ENCODE measurements at regions not wholly inside any gene's neighbourhood (a gene's known extent, or its start where the extent isn't known, plus 50 kb on each side); places are given as distances from the start of the nearest gene placed in this dataset.

DNA sequence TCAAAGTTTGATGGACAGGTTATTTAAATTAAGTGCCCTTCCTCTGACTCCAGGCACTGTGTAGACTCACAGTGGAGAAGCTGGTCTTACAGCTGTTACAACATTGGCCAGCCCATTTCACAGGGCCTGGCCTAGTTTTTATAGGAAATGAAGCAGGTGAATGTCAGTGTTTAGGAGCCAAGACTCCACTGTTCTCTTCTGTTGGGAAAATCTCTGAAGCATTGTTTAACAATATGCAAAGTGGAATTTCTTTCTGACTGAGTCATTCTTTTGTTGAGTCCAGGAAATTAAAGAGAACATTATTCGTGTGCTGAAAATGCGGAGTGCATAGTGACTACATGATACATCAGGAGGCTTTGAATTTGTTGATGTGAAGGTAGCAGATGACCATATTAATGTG lies 64.7 kb downstream of the ARRDC4 start:
- no TSS peak for BruUV-seq (replicated peaks)
- Mint-ChIP-seq H3K9me3 (ENCODE audit: low read depth, unreplicated experiment) (peaks cover 4% of the 10 kb centered on the region), H3K27me3 (ENCODE audit: unreplicated experiment) (no peaks in the 10 kb centered on the region), H3K36me3 (ENCODE audit: insufficient read depth, unreplicated experiment) (no peaks in the 10 kb centered on the region), H3K27ac (ENCODE audit: unreplicated experiment) (no peak overlapping the region), H3K4me3 (ENCODE audit: low read depth, unreplicated experiment) (no peak overlapping the region), H3K4me1 (ENCODE audit: low read depth, unreplicated experiment) (no peaks in the 10 kb centered on the region)
- TF ChIP-seq, protein P1, sequence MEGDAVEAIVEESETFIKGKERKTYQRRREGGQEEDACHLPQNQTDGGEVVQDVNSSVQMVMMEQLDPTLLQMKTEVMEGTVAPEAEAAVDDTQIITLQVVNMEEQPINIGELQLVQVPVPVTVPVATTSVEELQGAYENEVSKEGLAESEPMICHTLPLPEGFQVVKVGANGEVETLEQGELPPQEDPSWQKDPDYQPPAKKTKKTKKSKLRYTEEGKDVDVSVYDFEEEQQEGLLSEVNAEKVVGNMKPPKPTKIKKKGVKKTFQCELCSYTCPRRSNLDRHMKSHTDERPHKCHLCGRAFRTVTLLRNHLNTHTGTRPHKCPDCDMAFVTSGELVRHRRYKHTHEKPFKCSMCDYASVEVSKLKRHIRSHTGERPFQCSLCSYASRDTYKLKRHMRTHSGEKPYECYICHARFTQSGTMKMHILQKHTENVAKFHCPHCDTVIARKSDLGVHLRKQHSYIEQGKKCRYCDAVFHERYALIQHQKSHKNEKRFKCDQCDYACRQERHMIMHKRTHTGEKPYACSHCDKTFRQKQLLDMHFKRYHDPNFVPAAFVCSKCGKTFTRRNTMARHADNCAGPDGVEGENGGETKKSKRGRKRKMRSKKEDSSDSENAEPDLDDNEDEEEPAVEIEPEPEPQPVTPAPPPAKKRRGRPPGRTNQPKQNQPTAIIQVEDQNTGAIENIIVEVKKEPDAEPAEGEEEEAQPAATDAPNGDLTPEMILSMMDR (IDR thresholded peaks at IDR 0.05; ENCODE audit: unreplicated experiment) = no peak
- intact Hi-C loops (cut with micrococcal nuclease; ENCODE audit: unreplicated experiment) = no loop called here
- CTCF ChIA-PET = interaction anchor here (0.9 kb wide), 1 partner anchor 11 kb away, joined by 3 read pairs; no protein-coding TSS in a partner anchor
- no peak for DNase-seq

DNA sequence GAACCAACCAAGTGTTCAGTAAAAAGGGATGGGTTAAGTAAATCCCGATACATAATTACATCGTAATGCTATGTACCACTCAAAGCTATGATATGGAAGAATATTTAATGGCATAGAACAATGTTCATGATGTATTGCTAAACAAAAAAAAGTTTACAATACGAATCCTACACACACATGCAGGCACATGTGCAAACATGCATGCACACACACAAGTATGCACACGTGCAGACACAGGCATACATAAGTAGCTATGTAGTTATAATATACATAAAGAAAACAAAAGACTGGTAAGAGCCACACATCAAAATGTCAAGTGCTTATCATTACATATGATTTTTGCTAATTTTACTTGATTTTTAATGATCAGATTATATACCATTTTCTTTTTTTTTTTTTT lies 74.2 kb downstream of the ARRDC4 start:
- DNase-seq = no peak
- H3K27ac Mint-ChIP-seq (ENCODE audit: unreplicated experiment) = no peak overlapping the region
- H3K36me3 Mint-ChIP-seq (ENCODE audit: insufficient read depth, unreplicated experiment) = no peaks in the 10 kb centered on the region
- no TSS peak for BruUV-seq (replicated peaks)
- no peaks in the 10 kb centered on the region for H3K9me3 Mint-ChIP-seq (ENCODE audit: low read depth, unreplicated experiment)
- no peaks in the 10 kb centered on the region for H3K4me1 Mint-ChIP-seq (ENCODE audit: low read depth, unreplicated experiment)
- TF ChIP-seq, protein P1 (IDR thresholded peaks at IDR 0.05; ENCODE audit: unreplicated experiment) = no peak
- no peaks in the 10 kb centered on the region for H3K27me3 Mint-ChIP-seq (ENCODE audit: unreplicated experiment)
- H3K4me3 Mint-ChIP-seq (ENCODE audit: low read depth, unreplicated experiment) = no peak overlapping the region
- intact Hi-C loops (cut with micrococcal nuclease; ENCODE audit: unreplicated experiment) = no loop called here
- CTCF ChIA-PET = no interaction called here

DNA sequence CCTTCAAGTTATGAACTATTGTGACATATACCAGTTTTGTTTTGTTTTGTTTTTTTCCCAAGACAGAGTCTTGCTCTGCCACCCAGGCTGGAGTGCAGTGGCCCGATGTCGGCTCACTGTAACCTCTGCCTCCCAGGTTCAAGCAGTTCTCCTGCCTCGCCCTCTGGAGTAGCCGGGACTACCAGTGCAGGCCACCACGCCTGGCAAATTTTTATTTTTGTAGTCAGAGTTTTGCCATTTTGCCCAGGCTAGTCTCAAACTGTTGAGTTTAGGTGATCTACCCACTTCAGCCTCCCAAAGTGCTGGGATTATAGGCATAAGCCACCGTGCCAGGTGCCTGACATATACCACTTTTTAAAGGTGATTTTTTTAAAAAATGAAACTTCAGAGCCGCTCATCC lies 74.6 kb downstream of the ARRDC4 start:
- DNase-seq = no peak
- TF ChIP-seq, protein P1 (IDR thresholded peaks at IDR 0.05; ENCODE audit: unreplicated experiment) = no peak
- Mint-ChIP-seq H3K4me3 (ENCODE audit: low read depth, unreplicated experiment) (no peak overlapping the region), H3K9me3 (ENCODE audit: low read depth, unreplicated experiment) (no peaks in the 10 kb centered on the region), H3K27me3 (ENCODE audit: unreplicated experiment) (no peaks in the 10 kb centered on the region), H3K4me1 (ENCODE audit: low read depth, unreplicated experiment) (no peaks in the 10 kb centered on the region), H3K36me3 (ENCODE audit: insufficient read depth, unreplicated experiment) (no peaks in the 10 kb centered on the region), H3K27ac (ENCODE audit: unreplicated experiment) (no peak overlapping the region)
- intact Hi-C loops (cut with micrococcal nuclease; ENCODE audit: unreplicated experiment) = no loop called here
- no TSS peak for BruUV-seq (replicated peaks)
- CTCF ChIA-PET = no interaction called here

DNA sequence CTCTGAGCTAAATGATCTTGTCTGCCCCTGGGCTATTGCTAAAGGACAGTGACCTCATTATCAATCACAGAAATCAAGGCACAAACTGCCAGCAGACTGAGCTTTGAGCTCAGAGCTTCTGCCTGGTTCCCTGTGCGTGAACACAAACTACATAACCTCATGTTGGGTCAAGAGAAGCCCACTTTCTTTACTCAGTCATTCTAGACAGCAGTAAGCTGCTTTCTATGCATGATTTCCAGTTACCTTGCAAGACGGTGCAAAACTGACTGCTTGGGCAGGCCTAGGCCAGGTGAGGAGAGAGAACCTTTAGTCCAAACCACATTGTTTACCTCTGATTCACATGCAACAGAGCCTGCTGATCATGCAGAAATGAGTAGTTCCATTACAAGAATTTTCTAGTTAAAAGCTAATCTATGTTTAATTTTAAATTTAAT lies 75.1 kb downstream of the ARRDC4 start:
- Mint-ChIP-seq H3K27me3 (ENCODE audit: unreplicated experiment) (peaks cover 4% of the 10 kb centered on the region), H3K4me3 (ENCODE audit: low read depth, unreplicated experiment) (no peak overlapping the region), H3K9me3 (ENCODE audit: low read depth, unreplicated experiment) (no peaks in the 10 kb centered on the region), H3K4me1 (ENCODE audit: low read depth, unreplicated experiment) (no peaks in the 10 kb centered on the region), H3K36me3 (ENCODE audit: insufficient read depth, unreplicated experiment) (no peaks in the 10 kb centered on the region), H3K27ac (ENCODE audit: unreplicated experiment) (no peak overlapping the region)
- intact Hi-C loops (cut with micrococcal nuclease; ENCODE audit: unreplicated experiment) = no loop called here
- TF ChIP-seq, protein P1 (IDR thresholded peaks at IDR 0.05; ENCODE audit: unreplicated experiment) = no peak
- no TSS peak for BruUV-seq (replicated peaks)
- DNase-seq = no peak
- CTCF ChIA-PET = no interaction called here
